Stimulated activated naive CD4-positive, alpha-beta T cell (primary cell): ENCODE measurements at regions not wholly inside any gene's neighbourhood (a gene's known extent, or its start where the extent isn't known, plus 50 kb on each side); places are given as distances from the start of the nearest gene placed in this dataset.
"Not testable (repeated sequence)": the region's sequence is repeated elsewhere in the genome, so short reads cannot be mapped to it uniquely, and the experiment has no call there.

Experiments
- DNase-seq, 6 experiments: peaks; one replicate each; lab custom pipeline; 2025; lab: John Stamatoyannopoulos, UW

- no peak for DNase-seq
These were observed 50.0 kb upstream of the ACYP2 start for GRCh38 chr2:54065411-54065810.

DNA sequence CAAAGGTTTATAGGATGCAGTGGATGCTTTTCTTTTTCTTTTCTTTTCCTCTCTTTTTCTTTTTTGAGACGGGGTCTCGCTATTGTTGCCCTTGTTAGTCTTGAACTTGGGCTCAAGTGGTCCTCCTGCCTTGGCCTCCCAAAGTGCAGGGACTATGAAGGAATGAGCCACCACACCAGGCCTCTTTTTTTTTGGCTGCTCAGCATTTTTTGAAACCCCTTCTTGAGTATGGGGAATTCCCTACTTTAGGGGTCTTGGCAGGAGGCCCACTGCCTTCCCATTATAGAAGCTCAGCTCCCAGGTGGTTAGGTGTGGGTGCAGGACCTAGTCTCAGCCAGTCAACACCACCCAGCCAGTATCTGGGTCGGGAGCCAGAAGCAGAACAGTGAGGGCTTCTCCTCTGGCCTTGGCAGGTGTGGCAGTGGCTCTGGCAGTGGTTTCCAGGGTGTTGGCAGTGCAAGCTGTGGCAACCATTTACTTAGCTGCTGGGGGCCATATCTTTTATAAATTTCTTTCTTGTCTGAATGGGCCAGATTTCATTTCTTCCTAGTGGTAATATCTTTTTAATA, 51.4 kb upstream of the ACYP2 start:
- DNase-seq = no peak

GRCh38 chr2:54062401-54062800, 53.0 kb upstream of the ACYP2 start:
- no peak for DNase-seq

DNA sequence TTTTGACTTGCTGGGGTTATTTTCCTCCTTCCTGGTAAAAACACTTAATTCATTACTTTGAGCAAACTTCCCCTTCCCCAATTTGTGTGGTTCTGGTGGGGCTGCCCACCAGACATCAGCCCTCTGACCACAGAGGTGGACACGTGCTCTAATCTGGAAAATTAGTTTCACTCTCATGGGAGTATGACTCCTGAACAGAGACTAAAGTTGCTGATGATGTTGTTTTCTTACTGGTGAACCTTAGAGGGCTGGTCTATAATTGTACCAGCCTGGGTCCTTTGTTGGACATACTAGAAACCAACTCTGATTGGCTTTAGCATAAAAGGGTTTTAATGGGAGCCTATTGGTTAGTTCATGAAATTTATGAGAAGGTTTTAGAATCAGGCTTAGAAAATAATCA, 54.1 kb upstream of the ACYP2 start:
- no peak for DNase-seq

GRCh38 chr2:54059986-54060385, 55.4 kb upstream of the ACYP2 start:
- no peak for DNase-seq

DNA sequence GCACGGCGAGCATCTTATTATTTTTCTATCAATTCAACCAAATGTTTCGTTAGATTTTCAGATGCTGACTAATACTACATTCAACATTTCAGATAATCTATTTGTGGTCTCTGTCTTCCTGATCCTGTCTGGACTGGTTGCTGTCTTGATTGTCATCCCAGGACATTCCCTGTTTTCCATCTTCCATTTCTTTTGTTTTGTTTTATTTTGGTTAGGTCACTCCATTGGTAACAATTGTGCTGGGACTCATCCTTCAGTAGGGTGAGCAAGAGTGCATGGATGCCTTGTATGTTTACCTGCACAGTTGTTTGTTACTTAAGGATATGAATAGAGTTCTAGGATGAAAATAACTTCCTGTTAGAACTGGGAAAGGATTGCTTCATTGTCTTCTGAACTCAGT, 55.9 kb upstream of the ACYP2 start:
- no peak for DNase-seq

DNA sequence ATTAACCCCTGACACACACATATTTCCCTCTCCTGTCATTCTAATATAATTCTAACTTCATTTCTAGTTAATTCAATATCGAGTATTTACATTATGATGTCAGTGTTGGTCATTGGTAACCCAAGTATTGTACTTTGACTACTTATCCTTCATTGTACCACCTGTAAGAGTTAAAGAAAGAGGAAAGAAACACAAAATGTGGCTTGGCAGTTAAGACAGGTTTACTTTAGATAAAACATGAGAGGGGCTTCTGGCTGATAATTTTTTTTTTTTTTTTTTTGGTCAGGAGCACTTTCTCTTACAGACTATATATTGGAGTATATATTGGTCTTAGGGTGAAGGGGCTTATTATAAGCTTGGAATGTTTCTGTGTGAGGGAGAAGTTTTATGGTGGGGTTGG, 57.0 kb upstream of the ACYP2 start:
- no peak for DNase-seq

DNA sequence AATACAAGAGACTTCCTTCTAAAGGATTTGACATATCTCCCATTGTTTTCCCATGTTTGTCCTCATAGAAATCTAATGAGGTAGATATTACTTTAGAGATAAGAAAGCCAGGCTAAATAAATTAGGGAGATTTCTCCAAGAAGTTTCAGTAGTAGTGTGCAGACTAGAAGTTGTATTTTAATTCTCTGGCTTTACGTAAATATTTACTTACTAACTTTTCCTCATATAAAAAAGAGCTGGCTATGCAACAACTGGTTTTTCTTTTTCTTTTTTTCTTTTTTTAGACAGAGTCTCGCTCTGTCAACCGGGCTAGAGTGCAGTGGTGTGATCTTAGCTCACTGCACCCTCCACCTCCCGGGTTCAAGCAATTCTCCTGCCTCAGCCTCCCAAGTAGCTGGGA, 60.6 kb upstream of the ACYP2 start:
- no peak for DNase-seq

DNA sequence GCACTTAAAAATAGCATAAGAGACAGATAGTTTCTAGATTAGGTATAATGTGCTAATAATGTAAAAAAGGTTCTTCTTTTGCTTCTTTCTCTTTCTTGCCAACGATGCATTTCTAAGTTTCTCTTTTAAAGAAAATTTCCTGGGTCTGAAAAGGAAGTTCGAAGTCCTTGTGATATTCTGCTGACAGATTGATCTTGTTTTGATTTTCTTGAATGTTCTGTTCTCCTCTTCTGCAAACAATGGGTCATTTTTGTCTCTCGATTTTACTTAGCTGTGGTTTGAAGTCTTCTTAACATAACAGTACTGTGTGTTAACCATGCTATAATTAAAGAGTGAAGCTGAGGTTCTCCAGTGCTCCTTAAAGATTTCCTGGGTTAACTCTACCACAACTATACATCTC, 61.1 kb upstream of the ACYP2 start:
- DNase-seq = peak in 1 of 6 experiments; percentile 16

DNA sequence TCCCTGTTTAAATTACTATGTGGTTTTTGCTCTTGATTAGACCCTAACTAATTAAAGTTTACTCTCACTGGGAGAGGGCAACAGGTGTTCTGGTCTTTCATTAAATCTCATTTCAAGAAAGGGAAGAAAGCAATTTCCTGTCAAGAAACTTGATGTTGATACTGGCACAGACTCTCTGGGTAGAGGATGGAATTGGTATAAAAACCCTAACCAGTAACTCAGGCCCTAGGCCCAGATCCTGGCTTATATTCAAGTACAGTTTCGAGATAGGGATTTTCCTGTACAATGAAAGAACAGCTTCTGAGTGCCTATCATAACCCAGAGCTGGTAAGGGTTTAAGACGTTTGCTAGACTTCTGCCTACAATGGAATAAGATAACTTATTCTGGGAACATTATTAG, 61.6 kb upstream of the ACYP2 start:
- DNase-seq = peak in 1 of 6 experiments; percentile 13

GRCh38 chr2:54052825-54053718, 62.3 kb upstream of the ACYP2 start:
- DNase-seq = no peak

DNA sequence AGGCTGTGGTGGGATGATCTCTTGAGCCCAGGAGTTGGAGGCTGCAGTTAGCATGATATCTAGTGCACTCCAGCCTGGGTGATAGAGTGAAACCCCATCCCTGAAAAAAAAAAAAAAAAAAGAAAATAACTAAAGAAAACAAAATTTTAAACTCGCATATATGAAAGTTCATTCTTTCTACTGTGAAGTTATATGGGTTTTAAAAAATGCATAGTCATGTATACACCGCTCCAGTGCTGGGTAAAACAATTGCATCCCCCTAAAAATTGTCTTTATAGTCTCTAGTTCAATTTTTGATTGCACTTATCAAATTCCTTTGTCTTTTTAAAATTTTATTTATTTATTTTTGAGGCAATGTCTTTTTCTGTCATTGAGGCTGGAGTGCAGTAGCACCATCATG, 65.0 kb upstream of the ACYP2 start:
- no peak for DNase-seq

- no peak for DNase-seq
These were observed 66.0 kb upstream of the ACYP2 start for GRCh38 chr2:54049365-54049764.

DNA sequence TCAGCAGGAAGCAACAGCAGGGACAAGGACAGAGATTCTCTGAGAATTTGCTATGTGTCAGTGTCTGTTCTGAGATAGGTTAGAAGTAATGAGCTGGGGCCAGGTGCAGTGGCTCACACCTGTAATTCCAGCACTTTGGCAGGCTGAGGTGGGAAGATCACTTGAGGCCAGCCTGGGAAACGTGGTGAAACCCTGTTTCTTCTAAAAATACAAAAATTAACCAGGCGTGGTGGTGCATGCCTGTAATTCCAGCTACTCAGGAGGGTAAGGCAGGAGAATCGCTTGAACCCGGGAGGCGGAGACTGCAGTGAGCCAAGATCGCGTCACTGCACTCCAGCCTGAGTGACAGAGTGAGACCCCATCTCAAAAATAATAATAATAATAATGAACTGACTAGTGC, 66.5 kb upstream of the ACYP2 start:
- not testable (repeated sequence) for DNase-seq

DNA sequence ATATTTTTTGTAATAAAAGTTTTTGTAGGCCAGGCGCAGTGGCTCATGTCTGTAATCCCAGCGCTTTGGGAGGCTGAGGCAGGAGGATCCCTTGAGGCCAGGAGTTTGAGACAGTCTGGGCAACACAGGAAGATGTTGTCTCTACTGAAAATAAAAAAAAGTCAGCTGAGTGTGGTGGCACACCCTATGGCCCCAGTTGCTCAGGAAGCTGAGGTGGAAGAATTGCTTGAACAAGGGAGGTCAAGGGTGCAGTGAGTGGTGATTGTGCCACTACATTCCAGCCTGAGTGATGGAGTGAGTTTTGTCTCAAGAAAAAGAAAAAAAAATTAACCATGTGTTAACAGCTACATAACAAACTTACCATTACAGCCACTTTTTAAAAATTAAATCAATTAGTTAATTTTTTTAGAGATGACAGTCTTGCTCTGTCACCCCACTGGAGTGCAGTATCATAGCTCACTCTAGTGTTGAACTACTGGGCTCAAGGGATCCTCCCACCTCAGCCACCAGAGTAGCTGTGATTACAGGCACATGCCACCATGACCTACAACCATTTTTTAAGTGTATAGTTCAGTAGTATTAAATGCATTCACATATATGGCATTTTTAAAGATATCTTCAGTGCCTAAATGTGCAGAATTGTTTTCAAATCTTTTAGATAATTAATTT, 67.2 kb upstream of the ACYP2 start:
- DNase-seq = peak in 2 of 6 experiments; percentile 26 to 44

DNA sequence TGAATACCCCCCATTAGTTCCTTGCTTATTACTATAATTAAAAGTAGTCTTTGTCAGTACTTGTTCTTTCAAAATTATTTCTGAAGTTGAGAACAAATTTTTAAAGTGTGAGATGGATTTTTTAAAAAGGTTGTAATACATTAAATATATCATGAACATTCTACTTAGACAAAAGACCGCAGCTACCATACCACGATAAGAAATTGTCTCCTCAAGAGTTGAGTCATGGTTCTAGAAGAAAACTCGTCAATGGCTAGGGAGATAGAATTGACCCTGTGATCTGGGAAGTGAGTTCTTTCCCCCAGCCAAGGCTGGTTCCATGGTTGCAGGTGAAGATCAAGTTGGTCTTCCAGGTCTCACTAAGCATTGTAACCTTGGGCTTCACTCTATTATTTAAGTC, 67.8 kb upstream of the ACYP2 start:
- DNase-seq = no peak

DNA sequence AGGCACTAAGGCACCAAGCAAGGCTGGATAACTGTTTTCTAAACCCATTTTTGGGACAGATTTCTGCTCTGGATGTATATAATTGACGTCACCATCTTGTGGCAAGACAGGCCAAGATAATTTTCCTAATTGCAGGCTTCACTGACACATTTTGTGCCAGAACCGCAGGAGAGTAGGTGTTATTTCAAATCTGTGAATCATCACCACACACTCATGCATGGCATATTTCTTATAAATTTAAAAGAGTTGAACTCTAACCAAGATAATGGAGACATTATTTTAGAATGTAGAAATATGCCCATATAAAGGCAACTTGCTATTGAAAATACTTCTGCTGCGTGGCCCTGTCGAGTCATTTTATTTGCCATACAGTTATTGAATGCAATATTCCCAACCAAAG, 68.3 kb upstream of the ACYP2 start:
- DNase-seq = no peak

GRCh38 chr2:54042897-54043620, 72.3 kb upstream of the PSME4 start:
- no peak for DNase-seq

DNA sequence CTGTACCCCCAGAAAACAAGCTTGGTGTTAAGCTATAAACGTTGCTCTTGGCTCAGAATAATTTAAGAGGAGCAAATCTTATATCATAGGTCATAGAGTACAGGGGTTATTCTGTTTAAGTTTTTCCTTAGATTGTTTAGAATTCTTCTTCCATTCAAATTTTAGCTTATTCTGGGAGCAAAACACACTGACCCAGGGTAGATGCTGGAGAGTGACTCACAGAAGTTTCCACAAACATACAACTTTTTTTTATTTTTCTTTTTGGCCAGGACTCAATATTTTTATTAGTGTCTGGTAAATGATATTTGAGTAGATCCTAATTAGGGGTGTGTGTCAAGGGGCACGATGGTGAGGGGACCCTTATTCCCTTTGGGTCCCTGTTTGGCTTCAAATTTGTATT, 71.5 kb upstream of the PSME4 start:
- no peak for DNase-seq

DNA sequence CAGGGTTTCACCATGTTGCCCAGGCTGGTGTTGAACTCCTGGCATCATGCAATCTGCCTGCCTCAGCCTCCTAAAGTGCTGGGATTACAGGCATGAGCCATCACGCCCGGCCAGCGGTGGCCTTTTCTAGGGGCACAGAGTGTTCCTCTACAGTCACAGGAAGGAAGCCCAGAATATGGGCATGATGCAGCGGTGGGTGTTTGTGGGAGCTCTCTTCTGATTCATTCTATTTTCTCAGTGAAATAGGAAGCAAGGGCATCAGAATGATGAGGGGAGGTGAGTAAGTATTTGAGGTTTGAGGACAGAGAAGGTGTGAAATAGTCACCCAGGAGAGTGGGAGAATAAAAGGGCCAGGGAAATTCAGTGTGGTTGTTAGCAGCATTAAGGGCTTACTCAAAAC, 70.3 kb upstream of the PSME4 start:
- DNase-seq = no peak

GRCh38 chr2:54040685-54041084, 69.9 kb upstream of the PSME4 start:
- no peak for DNase-seq

DNA sequence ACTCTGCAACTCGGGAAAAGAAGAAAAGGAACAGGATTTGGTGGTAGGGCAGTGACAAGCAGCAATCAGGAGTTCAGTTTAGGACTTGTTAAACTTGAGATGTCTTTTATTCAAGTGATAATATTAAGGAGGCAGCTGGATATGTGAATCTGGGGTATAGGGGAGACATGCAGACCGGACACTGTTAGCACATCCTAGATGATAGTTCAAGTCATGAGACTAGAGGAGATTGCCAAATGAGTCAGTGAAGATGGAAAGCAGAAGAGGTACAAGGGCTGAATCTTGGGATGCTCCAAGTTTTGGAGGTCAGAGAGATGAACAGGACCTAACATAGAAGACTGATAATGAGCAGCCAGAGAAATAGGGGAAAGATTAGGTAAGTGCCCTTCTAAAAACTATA, 69.5 kb upstream of the PSME4 start:
- no peak for DNase-seq

DNA sequence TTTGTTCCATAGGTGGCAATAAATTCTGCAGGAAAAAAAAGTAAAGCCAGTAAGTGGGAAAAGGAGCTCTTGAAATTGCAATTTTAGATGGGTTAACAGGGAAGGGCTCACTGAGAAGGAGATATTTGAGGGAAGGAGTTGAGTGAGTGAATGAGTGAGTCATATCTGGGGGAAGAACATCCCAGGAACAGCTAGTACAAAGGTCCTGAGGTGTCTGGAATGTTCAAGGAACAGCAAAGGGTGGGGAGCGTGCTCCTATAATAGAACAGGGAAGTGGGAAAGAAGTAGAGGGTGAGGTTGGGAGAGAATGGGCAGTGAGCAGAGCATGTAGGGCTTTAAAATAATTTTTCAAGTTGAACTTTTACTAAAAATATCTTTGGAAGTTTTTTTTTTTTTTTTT, 68.0 kb upstream of the PSME4 start:
- no peak for DNase-seq
